Osteocyte (in vitro differentiated cells): ENCODE measurements at regions not wholly inside any gene's neighbourhood (a gene's known extent, or its start where the extent isn't known, plus 50 kb on each side); places are given as distances from the start of the nearest gene placed in this dataset.

Experiments
- DNase-seq: peaks from one replicate; pipeline ENCODE4 v3.0.0; 2021; ENCODE audit warnings: mixed read lengths; ENCODE audit not compliant: unreplicated experiment; ENCODE audit errors: extremely low spot score
- H3K27ac Mint-ChIP-seq: one replicate; pipeline ENCODE4 v1.8.0; 2021; ENCODE audit warnings: mild to moderate bottlenecking, mixed read lengths; ENCODE audit not compliant: unreplicated experiment
- H3K27me3 Mint-ChIP-seq: one replicate; pipeline ENCODE4 v1.8.0; 2021; ENCODE audit warnings: mixed read lengths; ENCODE audit not compliant: unreplicated experiment
- H3K36me3 Mint-ChIP-seq: one replicate; pipeline ENCODE4 v1.8.0; 2021; ENCODE audit warnings: mixed read lengths; ENCODE audit not compliant: unreplicated experiment
- H3K4me1 Mint-ChIP-seq: one replicate; pipeline ENCODE4 v1.8.0; 2021; ENCODE audit warnings: mixed read lengths; ENCODE audit not compliant: unreplicated experiment
- H3K4me3 Mint-ChIP-seq: one replicate; pipeline ENCODE4 v1.8.0; 2021; ENCODE audit warnings: mild to moderate bottlenecking, moderate library complexity, mixed read lengths; ENCODE audit not compliant: unreplicated experiment
- H3K9me3 Mint-ChIP-seq: one replicate; pipeline ENCODE4 v1.8.0; 2021; ENCODE audit warnings: mixed read lengths; ENCODE audit not compliant: unreplicated experiment
- TF ChIP-seq, protein P1 (sequence below): fragments of 200-600 bp; sonication (generic); IDR thresholded peaks from 2 replicates; pipeline ENCODE4 v1.5.0; 2021; ENCODE audit warnings: antibody characterized with exemption, mild to moderate bottlenecking, moderate library complexity

DNA sequence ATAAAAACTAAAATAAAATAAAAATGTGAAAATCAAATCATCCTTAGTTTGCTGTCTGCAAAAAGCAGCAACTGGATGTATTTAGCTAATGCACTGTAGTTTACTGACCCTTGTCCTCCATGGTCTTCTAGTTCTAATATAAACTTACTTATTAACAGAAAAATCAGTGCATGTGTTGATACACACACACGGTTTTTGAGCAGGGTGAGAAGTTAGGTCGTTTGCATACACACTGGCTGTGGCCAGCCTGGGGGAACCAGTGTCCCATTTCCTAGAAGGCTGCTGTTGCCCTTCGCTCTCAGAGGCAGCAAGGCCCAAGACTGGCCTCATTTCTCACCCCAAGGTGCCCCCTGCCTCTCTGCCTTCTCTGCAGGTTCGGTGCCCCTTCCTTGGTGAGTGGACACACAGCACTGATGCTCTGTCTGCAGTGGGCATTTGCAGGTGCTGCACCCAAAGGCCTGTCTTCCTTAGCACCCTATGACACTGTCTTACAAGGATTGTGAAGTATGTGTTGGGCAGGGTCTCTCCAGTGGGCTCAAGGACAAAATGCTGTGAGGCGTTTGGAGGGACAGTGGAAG lies 168.5 kb downstream of the SCP2D1 start:
- peak; percentile 67 for DNase-seq
- Mint-ChIP-seq H3K36me3 (no peaks in the 10 kb centered on the region), H3K9me3 (no peaks in the 10 kb centered on the region), H3K4me3 (no peak overlapping the region), H3K27me3 (no peaks in the 10 kb centered on the region), H3K27ac (no peak overlapping the region), H3K4me1 (no peaks in the 10 kb centered on the region)
- TF ChIP-seq, protein P1, sequence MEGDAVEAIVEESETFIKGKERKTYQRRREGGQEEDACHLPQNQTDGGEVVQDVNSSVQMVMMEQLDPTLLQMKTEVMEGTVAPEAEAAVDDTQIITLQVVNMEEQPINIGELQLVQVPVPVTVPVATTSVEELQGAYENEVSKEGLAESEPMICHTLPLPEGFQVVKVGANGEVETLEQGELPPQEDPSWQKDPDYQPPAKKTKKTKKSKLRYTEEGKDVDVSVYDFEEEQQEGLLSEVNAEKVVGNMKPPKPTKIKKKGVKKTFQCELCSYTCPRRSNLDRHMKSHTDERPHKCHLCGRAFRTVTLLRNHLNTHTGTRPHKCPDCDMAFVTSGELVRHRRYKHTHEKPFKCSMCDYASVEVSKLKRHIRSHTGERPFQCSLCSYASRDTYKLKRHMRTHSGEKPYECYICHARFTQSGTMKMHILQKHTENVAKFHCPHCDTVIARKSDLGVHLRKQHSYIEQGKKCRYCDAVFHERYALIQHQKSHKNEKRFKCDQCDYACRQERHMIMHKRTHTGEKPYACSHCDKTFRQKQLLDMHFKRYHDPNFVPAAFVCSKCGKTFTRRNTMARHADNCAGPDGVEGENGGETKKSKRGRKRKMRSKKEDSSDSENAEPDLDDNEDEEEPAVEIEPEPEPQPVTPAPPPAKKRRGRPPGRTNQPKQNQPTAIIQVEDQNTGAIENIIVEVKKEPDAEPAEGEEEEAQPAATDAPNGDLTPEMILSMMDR, result no peak

- DNase-seq, result peak; percentile 38
- Mint-ChIP-seq H3K36me3 (no peaks in the 10 kb centered on the region), H3K9me3 (peaks cover 4% of the 10 kb centered on the region), H3K27me3 (no peaks in the 10 kb centered on the region), H3K27ac (no peak overlapping the region), H3K4me3 (no peak overlapping the region), H3K4me1 (no peaks in the 10 kb centered on the region)
- TF ChIP-seq, protein P1, result no peak
Observed at GRCh38 chr20:18983796-18984195, 170.2 kb downstream of the SCP2D1 start.

GRCh38 chr20:18984238-18985200 lies 170.9 kb downstream of the SCP2D1 start:
- no peak overlapping the region for H3K27ac Mint-ChIP-seq

DNA sequence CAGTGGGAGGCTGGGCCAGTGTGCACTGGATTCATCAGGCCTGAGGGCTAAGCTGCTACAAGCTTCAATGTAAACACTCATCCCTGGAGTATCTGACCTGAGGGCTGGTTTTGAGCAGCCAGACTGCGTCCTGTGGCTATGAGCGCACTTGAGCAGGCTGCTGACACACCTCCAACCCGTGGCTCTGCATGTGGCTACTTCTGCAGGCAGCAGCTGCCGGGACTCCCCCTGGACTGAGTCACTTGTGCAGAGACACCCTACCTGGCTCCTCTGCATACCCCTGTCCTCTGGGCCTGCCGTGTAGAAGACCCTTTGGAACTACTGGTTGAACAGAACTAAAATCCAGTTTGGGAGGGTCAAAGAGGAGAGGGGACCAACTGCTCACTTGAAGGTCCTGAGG lies 172.0 kb downstream of the SCP2D1 start:
- Mint-ChIP-seq H3K27me3 (no peaks in the 10 kb centered on the region), H3K4me1 (no peaks in the 10 kb centered on the region), H3K27ac (no peak overlapping the region), H3K4me3 (no peak overlapping the region), H3K36me3 (no peaks in the 10 kb centered on the region), H3K9me3 (peaks cover 4% of the 10 kb centered on the region)
- TF ChIP-seq, protein P1, result no peak
- DNase-seq, result peak; percentile 72

More at GRCh38 chr20:18984238-18985200, 170.9 kb downstream of the SCP2D1 start:
- Mint-ChIP-seq H3K4me1 (no peaks in the 10 kb centered on the region), H3K9me3 (peaks cover 4% of the 10 kb centered on the region), H3K27me3 (no peaks in the 10 kb centered on the region), H3K4me3 (no peak overlapping the region), H3K36me3 (no peaks in the 10 kb centered on the region)
- TF ChIP-seq, protein P1, result no peak
- peak; percentile 76 for DNase-seq

DNA sequence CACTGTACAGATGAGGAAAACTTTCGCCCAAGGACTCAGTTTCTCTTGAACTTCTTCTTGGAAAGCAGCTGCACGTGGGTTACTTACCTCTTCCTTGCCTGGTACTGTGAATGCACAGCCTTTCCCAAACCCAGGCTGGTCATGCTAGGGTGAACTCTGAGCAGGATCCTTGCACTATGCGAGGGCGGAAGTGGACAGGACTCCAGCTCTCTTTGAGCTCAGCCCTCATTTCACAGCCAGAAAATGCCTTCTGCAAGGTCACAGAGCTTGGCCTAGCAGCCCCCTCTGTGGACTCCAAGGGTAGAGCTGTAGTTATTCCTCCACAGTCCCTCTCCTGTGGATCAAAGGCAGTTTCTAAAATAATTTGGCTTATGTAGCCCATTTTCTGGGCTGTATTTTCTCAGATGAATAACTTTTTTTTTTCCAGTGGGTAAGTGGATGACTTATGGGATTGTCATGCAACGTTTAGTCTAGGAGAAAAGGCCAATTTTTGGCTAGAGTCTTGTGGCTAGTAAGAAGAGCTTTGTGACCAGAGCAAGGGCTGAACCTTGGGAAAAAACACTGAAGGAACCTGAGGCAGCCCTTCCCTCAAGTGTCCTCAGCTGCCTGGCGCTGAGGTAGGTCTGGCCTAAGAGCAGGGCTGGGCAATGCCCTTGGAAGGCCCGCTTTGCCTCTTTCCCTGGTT lies 172.7 kb downstream of the SCP2D1 start:
- no peaks in the 10 kb centered on the region for H3K27me3 Mint-ChIP-seq
- DNase-seq, result peak; percentile 56
- no peaks in the 10 kb centered on the region for H3K4me1 Mint-ChIP-seq
- peaks cover 7% of the 10 kb centered on the region for H3K9me3 Mint-ChIP-seq
- TF ChIP-seq, protein P1, result no peak
- H3K27ac Mint-ChIP-seq, result no peak overlapping the region
- no peak overlapping the region for H3K4me3 Mint-ChIP-seq
- no peaks in the 10 kb centered on the region for H3K36me3 Mint-ChIP-seq
